HG02759 (cell line): ENCODE measurements at regions not wholly inside any gene's neighbourhood (a gene's known extent, or its start where the extent isn't known, plus 50 kb on each side); places are given as distances from the start of the nearest gene placed in this dataset.

Experiments used
- ATAC-seq: cut with Tn5 transposase; IDR thresholded peaks from one replicate; pipeline ENCODE4 v1.9.1; 2021; ENCODE audit warnings: mild to moderate bottlenecking, moderate library complexity; ENCODE audit not compliant: unreplicated experiment

DNA sequence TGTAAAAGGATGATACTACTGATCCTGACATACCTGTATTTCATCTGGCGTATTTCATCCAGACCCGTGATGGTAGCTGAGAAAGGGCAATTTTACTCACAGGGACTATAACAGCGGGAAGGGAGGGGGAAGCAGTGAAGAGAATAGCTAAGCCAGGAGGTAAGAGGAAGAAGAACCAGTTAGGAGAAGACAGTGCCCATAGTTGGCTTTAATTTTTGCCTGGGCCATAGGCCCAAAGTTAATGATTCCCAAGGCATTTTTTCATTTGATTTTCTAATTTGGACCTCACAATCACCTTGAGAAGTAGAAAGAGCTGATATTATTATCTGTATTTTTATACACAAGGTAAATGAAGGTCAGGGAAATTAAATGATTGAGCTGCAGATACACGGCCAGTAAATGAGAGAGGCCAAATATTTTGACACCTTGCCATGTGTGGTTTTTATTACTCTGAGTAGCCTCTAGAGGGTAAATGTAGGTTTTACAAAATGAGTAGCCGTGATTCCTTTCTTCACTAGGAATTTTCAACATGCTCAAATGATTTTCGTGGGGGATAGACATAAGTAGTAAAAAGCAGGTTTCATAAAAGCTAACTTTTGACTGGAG, 382.2 kb downstream of the FUT8 start:
- no peak for ATAC-seq

DNA sequence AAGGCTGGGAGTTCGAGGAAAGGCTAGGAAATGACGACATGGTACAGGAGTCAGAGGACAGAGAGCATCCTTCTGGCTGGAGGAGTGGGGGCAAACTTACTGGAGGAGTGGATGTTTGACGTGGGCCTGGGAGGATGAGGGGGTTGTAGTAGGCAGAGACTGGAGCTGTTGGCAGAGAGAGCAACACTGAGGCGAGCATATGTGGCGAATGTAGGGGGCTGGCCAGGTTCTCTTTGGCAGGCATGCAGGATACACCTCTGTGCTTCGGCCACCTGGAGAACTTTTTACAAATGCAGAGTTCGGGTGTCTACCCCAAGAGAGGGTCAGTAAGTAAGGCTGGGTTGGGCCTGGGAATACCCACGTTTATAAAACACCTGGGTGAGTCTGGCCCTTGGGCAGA, 385.7 kb downstream of the FUT8 start:
- no peak for ATAC-seq

DNA sequence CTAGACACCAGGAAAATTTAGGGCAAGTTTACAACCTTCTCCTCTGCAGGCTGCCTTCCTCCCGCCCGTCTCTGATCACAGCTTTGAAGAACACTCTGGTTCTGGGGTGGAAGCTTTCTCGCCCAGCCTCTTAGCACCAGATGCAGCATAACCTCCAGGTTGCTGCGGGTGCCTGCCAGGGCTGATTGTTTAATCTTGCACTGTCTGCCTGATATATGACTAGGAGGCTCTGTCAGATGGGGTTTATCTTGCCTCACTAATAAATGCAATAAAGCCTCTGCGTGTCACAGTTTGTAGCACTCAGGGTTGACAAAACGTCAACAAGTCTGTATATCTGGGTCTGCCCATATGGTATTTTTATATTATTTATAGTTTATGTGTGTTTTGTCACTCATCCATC, 388.2 kb downstream of the FUT8 start:
- ATAC-seq = no peak

DNA sequence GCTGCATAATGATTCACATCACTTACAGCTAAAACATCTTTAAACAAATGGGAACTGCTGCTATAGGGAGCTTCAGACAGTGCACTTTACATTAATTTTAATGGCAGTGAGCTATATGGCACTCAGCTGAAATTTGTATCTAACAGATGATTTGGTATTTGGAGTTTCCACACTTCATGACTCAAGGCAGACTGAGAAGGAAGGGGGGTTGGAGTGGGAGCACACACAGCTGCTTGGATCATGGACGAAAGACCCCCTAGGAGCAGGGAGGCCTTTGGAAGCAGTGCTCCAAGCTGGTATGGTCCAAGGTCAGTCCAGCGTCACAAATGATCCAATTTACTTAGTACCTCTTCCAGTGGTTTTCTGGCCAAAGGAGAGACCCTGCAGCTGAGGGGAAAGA, 389.7 kb downstream of the FUT8 start:
- no peak for ATAC-seq

DNA sequence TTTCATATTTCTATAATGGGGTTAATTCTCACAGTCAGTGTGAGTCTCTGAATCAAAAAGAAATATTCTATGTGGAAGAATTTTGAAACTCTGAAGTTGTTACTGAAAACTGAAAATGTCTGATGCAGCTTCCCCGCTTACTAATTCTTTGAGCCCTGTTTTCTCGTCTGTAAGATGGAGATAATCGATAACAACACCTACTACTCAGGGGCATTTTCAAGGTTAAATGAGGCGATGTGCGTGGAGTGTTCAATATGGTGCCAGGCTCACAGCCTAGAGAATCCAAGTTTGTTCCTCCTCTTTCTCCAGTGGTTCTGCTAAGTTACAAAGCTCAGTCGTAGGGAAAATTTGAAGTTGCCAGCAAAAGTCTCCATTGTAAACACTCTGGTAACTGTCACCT, 391.4 kb downstream of the FUT8 start:
- no peak for ATAC-seq

DNA sequence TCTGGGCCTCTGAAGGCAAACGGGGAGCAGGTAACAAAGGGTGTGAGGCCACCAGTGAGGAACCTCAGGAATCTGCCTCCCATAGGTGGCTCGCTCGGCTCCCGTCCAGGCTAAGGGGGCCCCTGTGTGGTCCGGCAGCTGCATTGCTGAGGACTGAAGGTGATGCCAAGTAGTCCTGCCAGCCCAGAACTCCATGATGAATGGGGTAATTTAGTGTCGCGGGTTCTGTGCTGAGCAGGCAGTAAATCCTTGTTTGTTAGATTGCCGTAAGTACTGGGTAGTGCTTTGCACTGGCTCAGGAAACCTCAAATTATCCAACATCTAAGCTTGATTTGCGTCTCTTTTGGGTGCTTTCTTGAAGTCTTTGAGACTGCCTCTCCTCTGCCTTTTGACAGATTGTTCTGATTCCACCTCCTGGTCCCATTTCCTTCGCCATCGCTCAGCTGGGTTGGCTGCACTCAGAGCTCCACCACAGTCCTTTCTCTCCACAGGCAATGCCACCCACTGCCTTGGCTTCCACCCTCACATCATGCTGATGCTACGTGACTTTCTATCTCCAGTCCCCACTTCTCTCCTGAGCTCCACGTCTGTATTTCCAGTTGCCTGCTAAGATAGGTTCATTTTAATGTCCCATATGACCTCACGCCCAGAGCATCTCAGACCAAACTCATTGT, 392.0 kb downstream of the FUT8 start:
- ATAC-seq = peak; percentile 17

DNA sequence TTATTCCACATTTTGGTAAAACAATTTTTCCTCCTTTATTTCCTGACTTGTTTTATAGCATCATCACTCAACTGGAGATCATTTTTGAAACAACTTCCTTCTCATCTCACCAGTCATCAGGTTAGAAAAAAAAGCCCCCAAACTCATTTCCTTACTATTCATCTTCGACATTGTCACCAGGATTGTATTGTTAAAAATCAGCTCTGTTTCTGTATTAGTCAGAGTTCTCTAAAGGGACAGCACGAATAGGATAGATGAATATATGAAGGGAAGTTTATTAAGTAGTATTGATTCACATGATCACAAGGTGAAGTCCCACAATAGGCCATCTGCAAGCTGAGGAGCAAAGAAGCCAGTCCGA, 392.6 kb downstream of the FUT8 start:
- ATAC-seq = peak; percentile 62

DNA sequence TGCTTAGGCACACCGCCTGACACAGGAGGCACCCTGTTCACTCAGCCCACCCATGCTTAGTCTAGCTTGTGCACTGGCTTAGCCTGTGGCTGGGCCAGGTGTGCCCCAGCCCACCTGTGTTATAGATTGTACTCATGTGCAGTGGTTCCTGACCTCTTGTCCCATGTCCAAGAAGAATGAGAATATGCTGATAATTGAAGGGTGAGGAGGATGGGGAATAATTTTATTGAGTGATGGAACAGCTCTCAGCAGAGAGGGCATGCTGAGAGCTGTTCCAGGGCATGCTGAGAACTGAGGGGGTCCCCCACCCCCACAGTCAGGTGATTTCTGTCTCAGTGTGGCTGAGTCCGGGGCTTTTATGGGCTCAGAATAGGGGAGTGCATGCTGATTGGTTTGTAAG, 395.9 kb downstream of the FUT8 start:
- no peak for ATAC-seq

DNA sequence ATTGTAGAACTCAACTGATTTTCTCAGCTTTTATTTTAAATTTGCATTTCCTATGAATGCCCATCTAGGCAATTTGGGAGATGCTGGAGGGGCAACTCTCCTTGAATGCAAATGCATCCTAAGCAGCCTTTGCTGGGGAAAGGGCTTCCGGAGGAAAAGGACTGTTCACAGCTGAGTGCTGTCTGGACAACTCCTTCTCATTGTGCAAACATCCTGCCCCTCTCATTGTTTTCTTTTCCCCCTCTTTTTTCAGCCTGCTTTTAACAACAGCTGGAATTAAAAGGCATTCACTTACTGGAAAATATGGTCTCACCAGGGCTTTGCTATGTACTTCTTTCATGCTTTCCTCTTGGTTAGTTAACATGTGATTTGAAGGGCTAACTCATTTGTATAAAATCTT, 397.8 kb downstream of the FUT8 start:
- ATAC-seq = no peak

DNA sequence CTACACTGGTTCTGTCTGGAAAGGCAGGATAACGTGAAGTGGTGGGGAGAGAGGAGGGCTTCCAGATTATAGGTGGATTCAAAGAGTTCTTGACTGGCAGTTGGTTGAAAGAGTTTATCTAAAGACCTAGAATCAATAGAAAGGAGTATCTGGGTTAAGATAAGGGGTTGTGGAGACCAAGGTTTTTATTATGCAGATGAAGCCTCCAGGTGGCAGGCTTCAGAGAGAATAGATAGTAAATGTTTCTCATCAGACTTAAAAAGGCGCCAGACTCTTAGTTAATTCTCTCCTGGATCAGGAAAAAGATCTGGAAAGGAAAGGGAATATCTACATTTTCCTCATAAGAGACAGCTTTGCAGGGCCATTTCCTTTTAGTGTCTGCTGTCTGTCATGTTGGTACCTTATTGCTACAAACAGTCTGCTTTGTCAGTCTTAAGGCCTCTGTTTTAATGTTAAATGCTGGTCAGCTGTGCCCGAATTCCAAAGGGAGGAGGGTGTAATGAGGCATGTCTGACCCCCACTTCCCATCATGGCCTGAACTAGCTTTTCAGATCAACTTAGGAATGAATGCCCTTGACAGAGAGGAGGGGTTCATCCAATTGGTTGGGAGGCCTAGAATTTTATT, 401.3 kb downstream of the FUT8 start:
- no peak for ATAC-seq

DNA sequence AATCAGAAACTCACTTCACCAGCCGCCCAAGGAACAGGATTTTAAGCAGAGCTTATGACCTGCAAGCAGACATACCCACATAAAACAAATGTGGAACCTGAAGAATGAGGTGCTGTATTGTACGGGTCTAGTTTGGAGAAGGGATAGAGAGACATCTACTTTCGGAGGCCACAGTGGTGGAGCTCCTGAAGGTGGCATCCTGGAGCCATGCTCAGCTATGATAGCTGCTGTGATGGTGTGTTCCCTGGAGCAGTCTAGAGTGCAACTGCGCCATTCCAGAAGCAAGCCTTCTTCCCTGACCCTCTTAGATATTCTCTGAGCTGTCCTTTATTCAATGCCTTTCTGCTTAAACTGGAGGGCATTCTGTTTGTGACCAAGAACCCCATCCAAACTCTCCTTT, 402.6 kb downstream of the FUT8 start:
- no peak for ATAC-seq

DNA sequence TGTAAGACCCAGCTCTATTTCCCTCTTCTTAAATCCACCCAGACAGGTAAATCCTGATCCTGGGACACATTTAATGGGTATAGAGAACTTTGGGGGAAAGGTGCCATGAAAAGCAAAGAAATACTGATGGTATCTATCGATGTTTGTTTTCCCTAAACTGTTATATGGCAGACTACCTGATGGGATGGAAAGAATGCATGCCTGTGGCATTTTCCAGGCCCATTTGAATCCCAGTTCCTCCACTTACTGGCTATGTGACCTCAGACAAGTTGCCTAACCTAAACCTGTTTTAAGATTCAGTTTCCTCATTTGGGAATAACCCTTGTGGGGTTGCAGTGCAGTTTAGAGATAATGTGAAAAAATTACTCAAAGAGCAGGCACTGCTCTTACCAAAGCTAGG, 404.5 kb downstream of the FUT8 start:
- ATAC-seq = no peak

DNA sequence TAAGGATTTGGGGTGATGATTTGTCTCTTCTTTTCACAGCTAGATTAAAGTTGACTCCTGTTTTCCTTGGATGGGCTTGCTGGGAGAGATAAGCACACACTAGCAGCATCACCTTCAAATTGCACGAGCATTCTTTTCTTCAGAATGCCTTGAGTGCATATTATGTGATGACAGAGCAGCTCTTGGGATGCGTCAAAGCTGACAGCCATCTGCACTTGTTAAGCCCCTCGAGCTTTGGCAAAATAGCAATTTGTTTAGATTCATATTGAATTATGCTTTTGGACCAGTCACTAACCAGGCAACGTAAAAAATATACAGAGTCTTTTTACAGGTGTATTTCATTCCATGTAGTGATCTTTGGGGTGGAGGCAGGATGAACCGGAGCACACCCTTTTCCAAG, 407.0 kb downstream of the FUT8 start:
- no peak for ATAC-seq

DNA sequence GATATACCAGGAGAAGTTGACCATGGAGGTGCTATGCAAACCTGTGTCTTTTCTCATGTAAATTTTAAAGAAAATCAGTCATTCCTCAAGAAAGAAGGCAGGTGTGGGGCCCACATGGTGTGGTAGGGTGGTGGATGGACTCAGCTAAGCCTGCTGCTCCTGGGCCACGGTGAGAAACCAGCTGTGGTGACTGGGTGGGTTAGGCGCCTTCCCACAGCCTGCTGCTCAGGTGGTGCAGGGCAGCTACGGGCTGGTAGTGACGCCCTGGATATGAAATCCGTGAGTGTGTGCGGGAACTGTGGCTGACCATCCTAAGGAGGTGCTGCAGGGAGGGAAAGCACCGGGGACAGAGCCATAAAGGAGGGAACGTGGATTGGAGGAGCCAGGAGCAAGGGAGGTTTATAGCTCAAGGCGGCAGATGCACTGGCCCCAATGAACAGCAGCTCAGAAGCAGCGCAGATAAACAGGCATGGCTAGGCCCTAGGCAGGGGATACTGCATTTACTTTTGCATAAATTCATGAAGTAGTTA, 408.8 kb downstream of the FUT8 start:
- no peak for ATAC-seq

DNA sequence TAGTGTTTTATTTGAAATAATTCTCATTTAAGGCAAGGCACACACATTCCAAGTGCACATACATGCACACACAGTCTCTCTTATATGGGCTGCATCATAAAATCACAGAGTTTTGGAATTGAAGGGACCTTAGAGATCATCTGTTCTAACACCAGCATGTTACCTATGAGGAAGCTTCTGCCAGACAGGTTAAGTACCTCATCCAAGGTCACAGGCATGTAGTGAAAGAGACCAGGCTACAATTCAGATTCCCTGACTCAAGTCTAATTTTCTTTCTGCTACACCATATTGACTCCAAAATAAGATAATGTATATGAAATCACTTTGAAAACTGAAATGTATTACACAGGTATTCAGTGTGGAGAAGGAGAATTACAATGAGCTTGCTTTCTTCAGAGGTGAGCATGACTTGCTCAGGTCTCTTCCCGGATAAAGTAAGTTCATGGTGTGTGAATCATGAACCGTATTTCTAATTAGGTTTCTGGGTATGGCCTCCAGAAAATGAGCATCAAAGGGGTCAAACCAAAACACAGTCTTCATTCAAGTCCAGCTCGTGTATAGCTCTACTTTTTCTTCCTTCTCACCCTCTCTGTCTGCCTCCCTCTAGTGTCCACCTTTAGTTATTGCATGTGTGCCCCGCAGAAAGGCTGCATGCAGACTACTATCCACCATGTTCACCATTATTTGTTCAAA, 411.9 kb downstream of the FUT8 start:
- peak; percentile 50 for ATAC-seq

DNA sequence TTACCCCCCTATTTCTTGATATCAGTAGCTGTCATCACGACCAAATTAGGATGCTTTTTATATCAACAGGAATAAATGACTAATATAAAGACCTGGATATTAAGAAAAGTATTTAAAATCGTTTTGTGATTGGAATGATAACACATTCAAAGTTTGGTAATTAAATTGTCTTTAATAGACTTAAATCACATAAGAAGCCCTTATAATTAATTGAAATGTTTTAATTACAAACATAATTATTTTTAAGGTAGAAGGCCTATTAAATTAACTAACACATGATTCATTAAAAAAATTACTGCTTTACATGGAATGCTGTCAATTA, 412.4 kb downstream of the FUT8 start:
- ATAC-seq = no peak

DNA sequence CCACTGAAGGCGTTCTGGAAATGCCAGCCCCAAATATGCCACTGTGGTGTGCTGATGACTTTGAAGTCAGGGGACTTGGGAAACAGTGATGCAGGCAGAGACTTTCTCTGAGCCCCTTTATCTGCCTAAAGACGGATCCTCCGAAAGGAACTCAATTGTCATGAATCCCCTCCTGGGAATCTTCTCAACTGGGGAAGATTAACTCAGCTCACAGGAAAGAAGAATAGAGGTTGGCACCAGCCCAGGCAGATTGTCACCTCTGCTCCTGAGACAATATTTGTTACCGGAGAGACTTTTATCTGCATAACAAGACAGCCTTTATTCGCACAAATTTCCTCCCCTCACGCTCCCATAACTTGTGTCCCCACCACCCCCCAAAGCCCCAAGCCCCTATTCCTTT, 414.4 kb downstream of the FUT8 start:
- no peak for ATAC-seq

DNA sequence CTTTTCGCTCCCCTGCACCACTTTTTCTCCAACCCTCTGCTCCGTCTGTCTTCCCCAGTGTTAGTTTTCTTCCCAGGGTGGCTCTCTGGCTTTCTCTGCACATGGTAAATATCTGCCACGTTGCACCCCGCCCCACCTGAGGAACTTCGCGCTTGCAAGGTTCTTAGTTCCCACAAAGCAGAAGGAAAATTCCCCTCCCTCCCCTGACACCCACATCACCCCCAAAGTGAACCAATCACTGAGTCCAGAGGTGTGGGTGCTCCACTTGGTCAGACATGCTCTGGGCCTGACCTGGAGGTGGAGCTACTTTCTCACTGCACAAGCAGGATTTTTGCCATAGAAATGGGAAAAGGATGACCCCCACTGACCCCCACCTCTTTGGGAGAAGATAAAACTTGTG, 415.0 kb downstream of the FUT8 start:
- ATAC-seq = no peak

DNA sequence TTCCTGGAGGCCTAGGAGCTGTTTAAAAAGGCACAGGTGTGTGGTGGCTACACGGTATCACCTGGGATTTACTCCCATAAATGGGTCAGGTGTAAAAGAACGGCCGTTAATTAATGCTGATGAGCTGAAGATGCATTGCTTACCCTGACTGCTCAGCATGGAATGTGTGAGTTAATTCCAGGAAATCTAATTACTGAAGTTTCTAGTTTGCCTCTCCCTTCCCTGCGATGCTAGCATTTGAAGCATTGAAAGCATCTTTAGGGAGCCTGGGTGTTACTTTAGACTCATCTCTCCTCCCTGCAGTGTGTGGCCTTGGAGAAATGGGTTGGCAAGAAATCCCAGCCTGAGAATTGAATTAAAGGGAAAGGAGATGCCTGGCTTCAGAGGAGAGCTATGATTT, 415.9 kb downstream of the FUT8 start:
- no peak for ATAC-seq

DNA sequence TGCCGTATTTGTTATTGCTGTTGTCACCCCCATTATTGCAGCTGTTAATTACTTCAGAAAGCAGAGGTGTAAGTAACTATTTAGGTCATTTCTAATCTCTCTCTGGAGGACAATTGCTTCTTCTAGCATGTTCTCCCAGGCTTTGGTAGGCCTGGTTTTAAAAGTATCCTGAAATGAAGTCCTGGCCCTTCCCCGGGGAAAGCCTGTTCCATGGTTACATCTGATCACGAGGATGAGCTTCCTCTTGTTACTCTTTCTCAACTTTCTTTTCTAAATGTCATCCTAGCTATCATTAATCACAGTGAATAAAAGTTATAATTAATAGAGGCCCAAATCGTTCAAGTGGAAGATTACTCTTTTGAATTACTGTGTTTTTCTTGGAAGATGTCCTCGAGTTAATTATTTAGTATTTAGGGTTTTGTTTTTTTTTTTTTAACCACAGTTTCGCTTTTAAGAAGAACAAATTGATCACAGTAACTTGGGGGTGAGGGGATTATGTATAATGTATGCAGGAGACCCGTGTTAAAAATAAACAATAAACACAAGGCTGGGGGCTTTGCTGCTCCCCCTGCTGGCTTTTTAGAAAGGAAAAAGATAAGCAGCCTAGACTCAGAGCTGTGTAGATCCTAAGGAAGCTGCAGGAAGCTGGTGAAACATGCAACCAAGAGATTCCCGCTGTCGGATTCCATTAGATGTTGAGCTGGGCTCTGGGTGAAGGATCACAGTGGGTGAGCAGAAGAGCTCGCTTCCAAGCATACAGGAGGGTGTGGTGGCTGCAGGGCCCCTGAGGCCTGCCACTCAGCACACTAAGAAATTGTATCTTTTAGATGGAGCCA, 420.1 kb downstream of the FUT8 start:
- no peak for ATAC-seq

DNA sequence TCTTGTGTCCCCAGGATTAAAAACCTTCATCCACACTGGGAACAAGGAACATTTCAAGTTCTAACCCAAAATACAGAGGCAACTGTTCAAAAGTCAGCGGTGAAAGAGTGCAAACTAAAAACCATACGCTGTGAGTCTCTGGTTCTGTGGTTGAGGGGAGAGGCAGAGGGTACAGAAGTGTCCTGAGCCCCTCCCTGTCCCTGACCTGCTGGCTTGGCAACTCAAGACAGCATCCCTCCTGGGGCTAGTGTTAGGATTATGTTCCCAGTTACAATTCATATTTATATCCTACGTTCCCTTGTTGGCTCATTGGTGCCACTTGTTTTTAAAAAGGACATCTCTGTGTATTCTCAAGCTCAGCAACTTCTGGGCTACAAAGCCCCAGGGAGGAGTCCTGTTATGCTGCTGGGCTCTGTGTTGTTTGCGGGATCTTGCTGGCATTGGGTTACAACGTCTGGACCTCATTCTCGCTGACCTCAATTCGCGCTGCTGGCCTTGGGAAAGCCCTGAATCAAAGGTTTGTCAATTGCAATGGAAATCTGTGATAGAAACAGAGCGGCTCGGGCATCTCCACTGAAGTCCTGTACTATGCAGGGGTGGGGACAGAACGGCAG, 420.8 kb downstream of the FUT8 start:
- no peak for ATAC-seq
